ENCODE measurements at regions not wholly inside any gene's neighbourhood (a gene's known extent, or its start where the extent isn't known, plus 50 kb on each side); places are given as distances from the start of the nearest gene placed in this dataset.

GRCh38 chr10:33661580-33662336, 327.3 kb upstream of the NRP1 start:
- intact Hi-C loops (cut with micrococcal nuclease) = no loop called here

GRCh38 chr10:33660329-33660728, 325.9 kb upstream of the NRP1 start:
- no peak for TF ChIP-seq CTCF (IDR thresholded peaks at IDR 0.05; ENCODE audit: borderline replicate concordance)
- H3K4me3 ChIP-seq = no peak overlapping the region
- intact Hi-C loops (cut with micrococcal nuclease) = no loop called here

More at GRCh38 chr10:33661580-33662336, 327.3 kb upstream of the NRP1 start:
- H3K4me3 ChIP-seq = peak overlapping the region; percentile 27
- H3K9me3 ChIP-seq (replicated peaks) = peaks cover 12% of the 10 kb centered on the region
- H3K36me3 ChIP-seq = no peaks in the 10 kb centered on the region
- no peak for TF ChIP-seq CTCF (IDR thresholded peaks at IDR 0.05; ENCODE audit: borderline replicate concordance)
- H3K27ac ChIP-seq (replicated peaks) = peak overlapping the region; percentile 49
- H3K4me1 ChIP-seq = peaks cover 45% of the 10 kb centered on the region
- peak; percentile 72 for DNase-seq
- no peaks in the 10 kb centered on the region for H3K27me3 ChIP-seq (ENCODE audit: low read depth)

GRCh38 chr10:33657913-33658312, 323.4 kb upstream of the NRP1 start:
- Histone ChIP-seq H3K4me1 (peaks cover 29% of the 10 kb centered on the region), H3K9me3 (replicated peaks) (peaks cover 6% of the 10 kb centered on the region), H3K27ac (replicated peaks) (no peak overlapping the region), H3K27me3 (ENCODE audit: low read depth) (no peaks in the 10 kb centered on the region), H3K36me3 (no peaks in the 10 kb centered on the region), H3K4me3 (no peak overlapping the region)
- DNase-seq = no peak
- intact Hi-C loops (cut with micrococcal nuclease) = no loop called here
- no peak for TF ChIP-seq CTCF (IDR thresholded peaks at IDR 0.05; ENCODE audit: borderline replicate concordance)

More at GRCh38 chr10:33660329-33660728, 325.9 kb upstream of the NRP1 start:
- DNase-seq = no peak
- peaks cover 45% of the 10 kb centered on the region for H3K4me1 ChIP-seq
- no peaks in the 10 kb centered on the region for H3K27me3 ChIP-seq (ENCODE audit: low read depth)
- H3K9me3 ChIP-seq (replicated peaks) = peaks cover 12% of the 10 kb centered on the region
- H3K27ac ChIP-seq (replicated peaks) = no peak overlapping the region
- no peaks in the 10 kb centered on the region for H3K36me3 ChIP-seq

- Histone ChIP-seq H3K9me3 (replicated peaks) (peaks cover 12% of the 10 kb centered on the region), H3K36me3 (no peaks in the 10 kb centered on the region), H3K27me3 (ENCODE audit: low read depth) (no peaks in the 10 kb centered on the region), H3K27ac (replicated peaks) (peak overlapping the region; percentile 31), H3K4me3 (no peak overlapping the region), H3K4me1 (peaks cover 29% of the 10 kb centered on the region)
- intact Hi-C loops (cut with micrococcal nuclease) = no loop called here
- no peak for DNase-seq
- no peak for TF ChIP-seq CTCF (IDR thresholded peaks at IDR 0.05; ENCODE audit: borderline replicate concordance)
Measured at GRCh38 chr10:33657154-33657908, 322.9 kb upstream of the NRP1 start.

GRCh38 chr10:33655921-33656320, 321.5 kb upstream of the NRP1 start:
- intact Hi-C loops (cut with micrococcal nuclease) = no loop called here
- Histone ChIP-seq H3K27ac (replicated peaks) (no peak overlapping the region), H3K36me3 (no peaks in the 10 kb centered on the region), H3K4me3 (no peak overlapping the region), H3K4me1 (peaks cover 16% of the 10 kb centered on the region), H3K9me3 (replicated peaks) (peaks cover 13% of the 10 kb centered on the region), H3K27me3 (ENCODE audit: low read depth) (no peaks in the 10 kb centered on the region)
- DNase-seq = no peak
- TF ChIP-seq CTCF (IDR thresholded peaks at IDR 0.05; ENCODE audit: borderline replicate concordance) = no peak

Measured in left ventricle myocardium inferior (tissue), 1 donor.